GM23248 (cell line): ENCODE measurements at regions not wholly inside any gene's neighbourhood (a gene's known extent, or its start where the extent isn't known, plus 50 kb on each side); places are given as distances from the start of the nearest gene placed in this dataset.
"Not testable (repeated sequence)": the region's sequence is repeated elsewhere in the genome, so short reads cannot be mapped to it uniquely, and the experiment has no call there.

Experiments used
- DNase-seq: peaks from one replicate; pipeline ENCODE4 v3.0.0-alpha.2; 2015
- H2AFZ ChIP-seq: fragments of 200-600 bp; sonication (generic); 2 replicates; pipeline ENCODE4 v1.6.1; 2016; ENCODE audit warnings: antibody characterized with exemption
- H3F3A ChIP-seq: fragments of 200-600 bp; sonication (generic); 2 replicates; pipeline ENCODE4 v1.6.1; 2016; ENCODE audit warnings: mild to moderate bottlenecking, antibody characterized with exemption, mixed run types; ENCODE audit not compliant: insufficient read depth
- H3K27ac ChIP-seq: fragments of 200-600 bp; sonication (generic); 2 replicates; pipeline ENCODE4 v1.5.1; 2016; ENCODE audit warnings: mild to moderate bottlenecking
- H3K27me3 ChIP-seq: fragments of 200-600 bp; sonication (generic); replicated peaks from 2 replicates; pipeline ENCODE4 v1.6.1; 2016; ENCODE audit warnings: mild to moderate bottlenecking; ENCODE audit not compliant: insufficient read depth
- H3K36me3 ChIP-seq: fragments of 200-600 bp; sonication (generic); 2 replicates; pipeline ENCODE4 v1.6.1; 2016; ENCODE audit warnings: low read depth, mild to moderate bottlenecking
- H3K4me1 ChIP-seq: fragments of 200-600 bp; sonication (generic); 2 replicates; pipeline ENCODE4 v1.6.1; 2016; ENCODE audit warnings: mild to moderate bottlenecking; ENCODE audit not compliant: insufficient read depth
- H3K4me2 ChIP-seq: fragments of 200-600 bp; sonication (generic); one replicate; pipeline ENCODE4 v1.6.1; 2016; ENCODE audit warnings: mild to moderate bottlenecking; ENCODE audit not compliant: unreplicated experiment
- H3K4me3 ChIP-seq: fragments of 200-600 bp; sonication (generic); 2 replicates; pipeline ENCODE4 v1.5.1; 2016; ENCODE audit warnings: mild to moderate bottlenecking
- H3K79me2 ChIP-seq: fragments of 200-600 bp; sonication (generic); 2 replicates; pipeline ENCODE4 v1.6.1; 2016; ENCODE audit warnings: mild to moderate bottlenecking; ENCODE audit not compliant: insufficient read depth
- H3K9ac ChIP-seq: fragments of 200-600 bp; sonication (generic); 2 replicates; pipeline ENCODE4 v1.6.1; 2016; ENCODE audit warnings: mild to moderate bottlenecking
- H3K9me2 ChIP-seq: fragments of 200-600 bp; sonication (generic); 2 replicates; pipeline ENCODE4 v1.6.1; 2016; ENCODE audit warnings: mixed run types, mild to moderate bottlenecking, moderate library complexity; ENCODE audit not compliant: insufficient read depth
- H3K9me3 ChIP-seq: fragments of 200-600 bp; sonication (generic); one replicate; pipeline ENCODE4 v1.6.1; 2017; ENCODE audit warnings: low read depth
- H4K20me1 ChIP-seq: fragments of 200-600 bp; sonication (generic); 2 replicates; pipeline ENCODE4 v1.6.0; 2016; ENCODE audit not compliant: insufficient read depth
- EZH2 ChIP-seq: fragments of 200-600 bp; sonication (generic); IDR thresholded peaks from 2 replicates; pipeline ENCODE4 v1.6.1; 2018; ENCODE audit warnings: antibody characterized with exemption, mild to moderate bottlenecking; ENCODE audit not compliant: insufficient read depth, poor library complexity, severe bottlenecking
- EZH2phosphoT487 ChIP-seq: fragments of 200-600 bp; sonication (generic); IDR thresholded peaks from 2 replicates; pipeline ENCODE4 v1.6.1; 2018; ENCODE audit warnings: antibody characterized with exemption, moderate library complexity, mild to moderate bottlenecking, low read depth; ENCODE audit not compliant: insufficient read depth
- WGBS, 2 experiments: methylation state at CpG; one replicate each; pipeline ENCODE4 v1.1.6; 2015 to 2017; ENCODE audit warnings: low lambda C conversion rate in 2 of 2, low coverage in 1 of 2; ENCODE audit errors: missing lambda C conversion rate in 2 of 2; 5-methylcytosine and 5-hydroxymethylcytosine counted together
- in situ Hi-C: fragments of 300-500 bp; cut with MboI; formaldehyde crosslinking; loops from 2 replicates; pipeline ENCODE4 v1.15.0; 2020

DNA sequence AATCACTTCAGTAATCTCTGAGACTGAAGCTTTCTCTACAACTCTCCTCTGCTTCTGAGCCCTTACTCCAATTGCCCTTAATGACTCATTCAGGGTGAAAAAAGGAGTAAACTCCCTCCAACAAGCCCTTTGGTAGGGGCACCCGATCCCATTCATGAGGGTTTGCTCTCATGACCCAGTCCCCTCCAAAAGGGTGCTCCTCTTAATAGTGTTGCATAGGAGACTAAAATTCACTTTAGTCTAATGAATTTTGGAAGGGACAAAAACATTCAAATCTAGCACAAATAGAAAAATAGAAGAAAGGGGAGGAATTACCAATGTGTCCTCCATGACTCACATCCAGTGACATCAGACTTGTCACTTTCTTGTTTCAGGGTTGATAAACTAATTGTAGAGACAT lies 66.2 kb upstream of the CCNY start:
- Histone ChIP-seq H3K27me3 (no peaks in the 10 kb centered on the region), H3K27ac (no peak overlapping the region), H3K36me3 (no peaks in the 10 kb centered on the region), H3F3A (no peaks in the 10 kb centered on the region), H3K4me3 (no peak overlapping the region), H4K20me1 (no peaks in the 10 kb centered on the region), H3K9ac (no peak overlapping the region), H3K4me1 (peaks cover 4% of the 10 kb centered on the region; the same call in 1 of the 2 replicates), H3K79me2 (no peaks in the 10 kb centered on the region), H3K9me2 (no peaks in the 10 kb centered on the region), H2AFZ (no peak overlapping the region), H3K9me3 (no peaks in the 10 kb centered on the region), H3K4me2 (peak overlapping the region; percentile 3)
- WGBS, 2 experiments, result 75 to 77% methylated on average over 1 of the region's 1 CpG
- TF ChIP-seq EZH2 (no peak), EZH2phosphoT487 (no peak)
- DNase-seq, result peak; percentile 25
- in situ Hi-C loops, result no loop called here

DNA sequence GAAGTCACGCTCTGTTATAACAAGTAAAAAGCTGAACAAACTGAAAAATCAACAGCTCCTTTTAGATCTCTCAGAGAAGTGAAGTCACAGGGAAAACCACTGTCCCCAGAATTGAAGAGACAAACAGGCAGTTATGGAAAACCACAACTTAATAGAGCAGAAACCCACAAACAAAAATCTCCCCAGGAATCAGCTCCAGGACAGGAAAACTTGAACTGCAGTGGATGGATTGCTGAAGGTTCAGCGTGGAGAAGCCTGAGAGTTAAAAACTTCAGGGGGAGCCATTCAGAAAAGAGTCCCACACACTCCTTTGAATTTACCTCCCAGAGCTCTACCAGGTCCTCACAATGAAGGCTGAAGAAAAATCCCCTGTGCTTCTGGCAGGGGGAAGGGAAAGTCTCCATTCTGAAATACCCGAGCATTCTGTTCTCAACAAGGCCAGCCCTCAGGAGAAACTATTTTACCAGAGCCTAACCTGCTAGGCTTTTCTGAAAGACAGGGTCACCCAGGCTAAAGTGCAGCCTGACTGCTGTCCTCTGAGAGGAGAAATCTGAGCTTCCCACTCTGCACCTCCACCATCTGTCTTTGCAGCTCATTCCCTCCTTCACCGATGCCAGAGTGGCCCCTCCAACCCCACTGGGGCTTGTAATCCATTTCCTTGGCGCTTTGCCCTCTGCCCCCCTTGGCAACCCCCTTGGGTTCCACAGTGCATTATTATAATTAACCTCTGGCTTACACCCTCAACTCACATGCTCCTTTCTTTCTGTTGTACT lies 65.0 kb upstream of the CCNY start:
- no peak overlapping the region for H2AFZ ChIP-seq
- in situ Hi-C loops, result no loop called here
- H3K9me3 ChIP-seq, result no peaks in the 10 kb centered on the region
- no peaks in the 10 kb centered on the region for H4K20me1 ChIP-seq
- H3K4me2 ChIP-seq, result no peak overlapping the region
- WGBS, 2 experiments, result 84 to 91% methylated on average over 5 of the region's 5 CpGs
- H3K27ac ChIP-seq, result no peak overlapping the region
- H3K4me1 ChIP-seq, result peaks cover 4% of the 10 kb centered on the region; the same call in 1 of the 2 replicates
- H3K9me2 ChIP-seq, result no peaks in the 10 kb centered on the region
- no peaks in the 10 kb centered on the region for H3K79me2 ChIP-seq
- no peak for TF ChIP-seq EZH2phosphoT487
- no peaks in the 10 kb centered on the region for H3K36me3 ChIP-seq
- H3K4me3 ChIP-seq, result no peak overlapping the region
- no peaks in the 10 kb centered on the region for H3K27me3 ChIP-seq
- H3F3A ChIP-seq, result no peaks in the 10 kb centered on the region
- H3K9ac ChIP-seq, result no peak overlapping the region
- DNase-seq, result no peak

DNA sequence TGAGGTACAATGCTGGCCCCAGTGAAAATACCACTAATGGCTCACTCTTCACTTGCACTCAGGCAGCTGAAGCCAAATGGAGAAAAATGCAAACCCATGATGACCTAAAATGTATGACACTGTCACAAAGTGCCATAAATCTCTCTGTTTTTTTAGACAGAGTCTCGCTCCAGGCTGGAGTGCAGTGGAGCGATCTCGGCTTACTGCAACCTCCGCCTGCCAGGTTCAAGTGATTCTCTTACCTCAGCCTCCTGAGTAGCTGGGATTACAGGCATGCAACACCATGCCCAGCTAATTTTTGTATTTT lies 64.5 kb upstream of the CCNY start:
- H3F3A ChIP-seq, H2AFZ ChIP-seq, H3K79me2 ChIP-seq, H3K4me2 ChIP-seq, H4K20me1 ChIP-seq, H3K27me3 ChIP-seq, H3K9me2 ChIP-seq, H3K4me1 ChIP-seq, in situ Hi-C loops, H3K9me3 ChIP-seq, H3K9ac ChIP-seq, H3K27ac ChIP-seq, H3K4me3 ChIP-seq, DNase-seq, H3K36me3 ChIP-seq: not testable (repeated sequence)
- 88 to 91% methylated on average over 4 of the region's 4 CpGs for WGBS, 2 experiments

DNA sequence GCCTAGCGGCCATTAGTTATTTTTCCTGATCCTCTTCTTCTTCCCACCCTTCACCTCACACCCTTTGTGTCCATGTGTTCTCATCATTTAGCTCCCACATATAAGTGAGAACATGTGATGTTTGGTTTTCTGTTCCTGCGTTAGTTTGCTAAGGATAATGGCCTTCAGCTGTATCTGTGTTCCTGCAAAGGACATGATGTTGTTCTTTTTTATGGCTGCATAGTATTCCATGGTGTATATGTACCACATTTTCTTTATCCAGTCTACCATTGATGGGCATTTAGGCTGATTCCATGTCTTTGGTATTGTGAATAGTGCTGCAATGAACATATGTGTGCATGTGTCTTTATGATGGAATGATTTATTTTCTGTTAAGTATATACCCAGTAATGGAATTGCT lies 63.9 kb upstream of the CCNY start:
- H3F3A ChIP-seq, H3K4me2 ChIP-seq, H3K9ac ChIP-seq, H3K79me2 ChIP-seq, in situ Hi-C loops, H3K36me3 ChIP-seq, H3K4me1 ChIP-seq, H4K20me1 ChIP-seq, H3K27ac ChIP-seq, H3K9me3 ChIP-seq, DNase-seq, H3K4me3 ChIP-seq, H3K9me2 ChIP-seq, H3K27me3 ChIP-seq, H2AFZ ChIP-seq: not testable (repeated sequence)
- WGBS, 2 experiments, result 67 to 74% methylated on average over 2 of the region's 2 CpGs

DNA sequence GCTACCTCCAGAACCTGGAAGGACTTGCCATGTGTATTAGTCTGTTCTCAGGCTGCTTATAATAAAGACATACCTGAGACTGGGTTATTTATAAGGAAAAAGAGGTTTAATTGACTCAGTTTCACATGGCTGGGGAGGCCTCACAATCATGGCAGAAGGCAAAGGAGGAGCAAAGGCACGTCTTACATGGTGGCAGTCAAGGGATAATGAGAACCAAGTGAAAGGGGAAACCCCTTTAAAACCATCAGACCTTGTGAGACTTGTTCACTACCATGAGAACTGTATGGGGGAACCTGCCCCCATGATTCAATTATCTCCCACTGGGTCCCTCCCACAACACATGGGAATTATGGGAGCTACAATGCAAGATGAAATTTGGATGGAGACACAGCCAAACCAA lies 62.3 kb upstream of the CCNY start:
- H3K36me3 ChIP-seq, in situ Hi-C loops, H3K9ac ChIP-seq, H3K27ac ChIP-seq, H3K4me3 ChIP-seq, H3K4me2 ChIP-seq, H2AFZ ChIP-seq, H4K20me1 ChIP-seq, H3F3A ChIP-seq, DNase-seq, H3K4me1 ChIP-seq, H3K9me3 ChIP-seq, H3K79me2 ChIP-seq, H3K27me3 ChIP-seq, H3K9me2 ChIP-seq: not testable (repeated sequence)
- WGBS, 2 experiments, result 38 to 40% methylated on average over 1 of the region's 1 CpG
